GM21381 (cell line): ENCODE measurements at regions not wholly inside any gene's neighbourhood (a gene's known extent, or its start where the extent isn't known, plus 50 kb on each side); places are given as distances from the start of the nearest gene placed in this dataset.
"Not testable (repeated sequence)": the region's sequence is repeated elsewhere in the genome, so short reads cannot be mapped to it uniquely, and the experiment has no call there.

Experiments
- ATAC-seq: cut with Tn5 transposase; IDR thresholded peaks from one replicate; pipeline ENCODE4 v1.9.1; 2021; ENCODE audit warnings: mild to moderate bottlenecking, moderate library complexity; ENCODE audit not compliant: unreplicated experiment

- ATAC-seq = no peak
Measured at GRCh38 chr9:75274781-75275180, 186.5 kb downstream of the OSTF1 start.

GRCh38 chr9:75282047-75282446 is 193.7 kb downstream of the OSTF1 start:
- ATAC-seq = no peak

- no peak for ATAC-seq
Measured at GRCh38 chr9:75289332-75289731, 201.0 kb downstream of the OSTF1 start.

GRCh38 chr9:75299324-75299723 is 211.0 kb downstream of the OSTF1 start:
- ATAC-seq = no peak

- ATAC-seq = no peak
Measured at GRCh38 chr9:75333624-75334023, 245.3 kb downstream of the OSTF1 start.

GRCh38 chr9:75358846-75359245 is 270.5 kb downstream of the OSTF1 start:
- ATAC-seq = no peak

GRCh38 chr9:75359638-75360037 is 271.3 kb downstream of the OSTF1 start:
- no peak for ATAC-seq

GRCh38 chr9:75360252-75360651 is 271.9 kb downstream of the OSTF1 start:
- ATAC-seq = no peak

- ATAC-seq = not testable (repeated sequence)
Measured at GRCh38 chr9:75362446-75362845, 274.1 kb downstream of the OSTF1 start.

GRCh38 chr9:75365196-75365595 is 276.9 kb downstream of the OSTF1 start:
- no peak for ATAC-seq

- no peak for ATAC-seq
Measured at GRCh38 chr9:75369989-75370388, 281.7 kb downstream of the OSTF1 start.

GRCh38 chr9:75372499-75373268 is 284.4 kb downstream of the OSTF1 start:
- ATAC-seq = no peak

GRCh38 chr9:75376680-75377254 is 288.5 kb downstream of the OSTF1 start:
- ATAC-seq = no peak

GRCh38 chr9:75378036-75378435 is 289.7 kb downstream of the OSTF1 start:
- no peak for ATAC-seq

GRCh38 chr9:75378926-75379325 is 290.6 kb downstream of the OSTF1 start:
- ATAC-seq = no peak

GRCh38 chr9:75382126-75382525 is 293.8 kb downstream of the OSTF1 start:
- no peak for ATAC-seq

- not testable (repeated sequence) for ATAC-seq
Measured at GRCh38 chr9:75383420-75384034, 295.2 kb downstream of the OSTF1 start.

GRCh38 chr9:75385236-75385635 is 296.9 kb downstream of the OSTF1 start:
- no peak for ATAC-seq

- ATAC-seq = no peak
Measured at GRCh38 chr9:75389101-75389500, 300.8 kb downstream of the OSTF1 start.

- ATAC-seq = no peak
Measured at GRCh38 chr9:75390951-75391350, 302.6 kb downstream of the OSTF1 start.

- no peak for ATAC-seq
Measured at GRCh38 chr9:75391497-75391896, 303.2 kb downstream of the OSTF1 start.

GRCh38 chr9:75395336-75395735 is 307.0 kb downstream of the OSTF1 start:
- no peak for ATAC-seq
